Fibroblast of villous mesenchyme (primary cell): ENCODE measurements at regions not wholly inside any gene's neighbourhood (a gene's known extent, or its start where the extent isn't known, plus 50 kb on each side); places are given as distances from the start of the nearest gene placed in this dataset.

Experiments
- DNase-seq: peaks from one replicate; pipeline ENCODE4 v3.0.0-alpha.2; 2010; ENCODE audit warnings: low read depth
- H3K4me3 ChIP-seq: 2 replicates; pipeline ENCODE4 v1.5.1; 2011; ENCODE audit warnings: low read depth, mild to moderate bottlenecking, low read length
- TF ChIP-seq, protein P1 (sequence below): IDR thresholded peaks from 2 replicates; pipeline ENCODE4 v1.5.1; 2012; ENCODE audit warnings: low read depth, mild to moderate bottlenecking, low read length; ENCODE audit not compliant: insufficient read depth

DNA sequence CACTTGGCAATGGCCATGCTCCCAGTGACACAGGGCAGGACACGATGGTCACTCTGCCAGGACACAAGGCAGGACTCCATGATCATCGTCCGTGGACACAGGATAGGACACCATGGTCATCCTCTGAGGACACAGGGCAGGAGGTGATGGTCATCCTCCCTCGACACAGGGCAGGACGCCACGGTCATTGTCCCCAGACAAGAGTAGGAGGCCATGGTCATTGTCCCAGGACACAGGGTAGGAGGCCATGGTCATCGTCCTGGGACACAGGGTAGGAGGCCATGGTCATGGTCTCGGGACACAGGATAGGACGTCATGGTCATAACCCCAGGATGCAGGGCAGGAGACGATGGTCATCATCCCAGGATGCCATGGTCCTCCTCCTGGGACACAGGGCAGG lies 289.2 kb downstream of the TCERG1L start:
- no peak for DNase-seq
- H3K4me3 ChIP-seq, result no peak overlapping the region
- TF ChIP-seq, protein P1, sequence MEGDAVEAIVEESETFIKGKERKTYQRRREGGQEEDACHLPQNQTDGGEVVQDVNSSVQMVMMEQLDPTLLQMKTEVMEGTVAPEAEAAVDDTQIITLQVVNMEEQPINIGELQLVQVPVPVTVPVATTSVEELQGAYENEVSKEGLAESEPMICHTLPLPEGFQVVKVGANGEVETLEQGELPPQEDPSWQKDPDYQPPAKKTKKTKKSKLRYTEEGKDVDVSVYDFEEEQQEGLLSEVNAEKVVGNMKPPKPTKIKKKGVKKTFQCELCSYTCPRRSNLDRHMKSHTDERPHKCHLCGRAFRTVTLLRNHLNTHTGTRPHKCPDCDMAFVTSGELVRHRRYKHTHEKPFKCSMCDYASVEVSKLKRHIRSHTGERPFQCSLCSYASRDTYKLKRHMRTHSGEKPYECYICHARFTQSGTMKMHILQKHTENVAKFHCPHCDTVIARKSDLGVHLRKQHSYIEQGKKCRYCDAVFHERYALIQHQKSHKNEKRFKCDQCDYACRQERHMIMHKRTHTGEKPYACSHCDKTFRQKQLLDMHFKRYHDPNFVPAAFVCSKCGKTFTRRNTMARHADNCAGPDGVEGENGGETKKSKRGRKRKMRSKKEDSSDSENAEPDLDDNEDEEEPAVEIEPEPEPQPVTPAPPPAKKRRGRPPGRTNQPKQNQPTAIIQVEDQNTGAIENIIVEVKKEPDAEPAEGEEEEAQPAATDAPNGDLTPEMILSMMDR, result no peak

DNA sequence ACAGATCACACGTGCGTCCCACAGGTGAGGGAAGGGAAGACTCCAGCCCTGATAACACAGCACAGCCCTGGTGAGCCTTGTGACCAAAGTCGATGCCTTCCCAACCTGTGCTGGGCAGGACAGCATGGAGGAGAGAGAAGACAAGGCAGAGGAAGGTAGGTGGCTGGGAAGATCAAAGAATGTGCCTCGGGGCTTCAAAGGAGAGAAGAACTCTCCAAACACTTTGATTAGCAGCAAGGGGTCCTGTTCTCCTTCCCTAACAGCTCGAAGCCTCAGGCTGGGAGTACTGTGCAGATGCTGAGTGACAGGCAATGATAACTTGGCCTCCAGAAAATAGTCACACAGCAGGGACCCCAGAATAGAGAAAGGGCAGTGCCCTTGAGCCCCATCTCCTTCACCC lies 288.5 kb downstream of the TCERG1L start:
- TF ChIP-seq, protein P1, result no peak
- DNase-seq, result no peak
- H3K4me3 ChIP-seq, result no peak overlapping the region

DNA sequence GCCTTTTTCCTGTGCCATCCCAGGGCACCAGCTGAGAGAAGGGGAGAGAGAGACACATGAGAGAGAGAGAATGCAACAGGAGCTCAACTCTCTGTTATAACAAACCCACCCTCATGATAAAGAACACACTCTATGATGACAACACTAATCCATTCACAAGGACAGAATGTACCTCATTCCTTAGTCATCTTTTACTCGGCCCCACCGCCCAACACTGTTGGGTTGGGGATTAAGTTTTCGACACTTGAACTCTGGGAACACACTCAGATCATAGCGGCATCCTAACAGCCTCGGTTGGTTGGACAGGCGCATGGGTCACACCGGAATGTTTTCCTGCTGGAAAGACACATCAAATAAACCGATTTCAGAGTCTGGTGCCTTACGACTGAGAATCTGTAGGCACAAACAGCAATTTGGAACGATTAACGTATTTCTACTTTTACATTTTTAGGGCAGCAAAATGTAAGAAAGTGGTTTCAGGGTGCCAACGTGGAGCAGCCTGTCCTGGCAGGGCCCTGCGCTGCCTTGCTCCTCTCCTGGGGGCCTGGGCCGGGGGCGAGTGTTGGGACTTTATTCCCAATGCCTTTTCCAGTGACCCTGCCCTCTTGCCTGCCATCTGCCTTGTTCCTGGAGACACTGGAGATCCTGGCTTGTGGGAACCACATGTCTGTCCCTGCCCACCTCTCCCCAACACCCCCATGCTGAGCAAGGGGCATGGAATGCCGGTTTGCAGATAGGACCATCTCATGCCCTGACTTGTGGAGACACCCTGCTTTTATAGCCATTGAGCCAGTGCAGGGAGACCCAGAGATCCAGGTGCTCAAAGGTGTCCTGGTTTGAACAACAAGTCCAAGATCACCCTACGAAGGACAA lies 287.0 kb downstream of the TCERG1L start:
- no peak for DNase-seq
- no peak overlapping the region for H3K4me3 ChIP-seq
- TF ChIP-seq, protein P1, result no peak

DNA sequence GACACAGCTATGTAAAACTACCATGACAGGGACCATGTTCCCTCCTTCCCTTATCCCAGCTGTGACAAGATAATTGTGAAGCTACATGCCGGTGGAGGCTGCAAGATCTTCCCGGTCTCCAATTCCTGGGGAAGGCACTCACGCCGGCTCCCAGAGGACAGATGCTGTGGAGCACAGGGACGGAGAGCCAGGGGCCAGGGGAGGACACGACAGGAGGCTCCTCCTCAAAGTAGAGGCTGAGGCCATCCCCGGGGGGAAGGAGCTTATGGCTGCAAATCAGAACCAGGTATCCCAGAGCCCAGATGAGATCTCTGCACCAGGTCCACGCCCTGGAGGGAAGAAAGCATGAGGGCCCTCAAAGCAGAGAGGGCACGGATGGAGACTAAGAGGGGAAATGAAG lies 286.2 kb downstream of the TCERG1L start:
- no peak overlapping the region for H3K4me3 ChIP-seq
- TF ChIP-seq, protein P1, result no peak

DNA sequence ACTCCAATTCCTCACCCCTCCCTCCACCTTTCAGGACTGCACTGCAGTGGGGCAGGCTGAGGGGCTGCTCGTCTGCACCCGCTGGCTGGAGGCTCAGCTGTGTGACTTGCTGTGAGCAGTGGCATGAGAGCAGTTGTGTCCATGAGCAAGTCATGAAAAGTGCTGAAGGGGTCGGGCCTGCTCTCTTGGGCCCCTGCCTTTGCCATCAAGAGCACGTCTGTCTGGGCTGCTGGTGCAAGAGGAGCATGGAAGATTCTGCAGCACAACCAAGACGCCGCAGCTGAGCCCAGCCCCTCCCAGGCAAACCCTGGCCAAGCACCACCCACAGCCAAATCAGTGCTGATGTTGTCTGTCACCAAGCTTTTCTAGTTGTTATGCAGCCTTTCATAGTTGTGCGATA lies 284.3 kb downstream of the TCERG1L start:
- H3K4me3 ChIP-seq, result no peak overlapping the region
- TF ChIP-seq, protein P1, result no peak
- no peak for DNase-seq

More for the DNA sequence above, 286.2 kb downstream of the TCERG1L start:
- no peak for DNase-seq

DNA sequence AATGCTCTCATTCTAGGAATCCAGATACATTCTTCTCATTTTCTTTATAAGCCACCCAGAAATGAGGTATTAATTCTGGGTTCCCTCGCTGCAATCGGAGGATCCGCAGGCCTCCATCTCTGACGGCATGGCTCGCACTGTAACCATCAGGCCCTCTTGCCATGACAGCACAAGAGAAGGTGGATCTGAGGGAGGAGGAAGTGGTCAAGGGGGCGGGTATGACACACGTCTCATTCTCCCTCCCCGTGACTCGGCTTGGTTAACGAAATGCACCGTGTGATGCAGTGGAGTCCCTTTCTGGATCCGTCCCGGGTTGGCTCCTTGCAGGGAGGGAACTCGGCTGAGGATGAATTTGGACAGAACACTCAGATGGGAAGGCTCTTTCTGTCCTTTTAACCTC lies 280.2 kb downstream of the TCERG1L start:
- H3K4me3 ChIP-seq, result no peak overlapping the region
- no peak for DNase-seq
- TF ChIP-seq, protein P1, result no peak
